Peyer's patch (tissue), 4 donors: ENCODE measurements at regions not wholly inside any gene's neighbourhood (a gene's known extent, or its start where the extent isn't known, plus 50 kb on each side); places are given as distances from the start of the nearest gene placed in this dataset.

Experiments
- DNase-seq, 3 donors: peaks; one replicate each; pipeline ENCODE4 v3.0.0-alpha.2; 2017 to 2019
- H3K27ac ChIP-seq, 4 donors: fragments of 200-600 bp; sonication (generic); one replicate each; pipeline ENCODE4 v1.5.1; 2016 to 2019
- H3K27me3 ChIP-seq, 2 donors: fragments of 200-600 bp; sonication (generic); one replicate each; pipeline ENCODE4 v1.5.1; 2019
- H3K36me3 ChIP-seq, 3 donors: fragments of 200-600 bp; sonication (generic); one replicate each; pipeline ENCODE4 v1.5.1; 2016 to 2019
- H3K4me1 ChIP-seq, 4 donors: fragments of 200-600 bp; sonication (generic); one replicate each; pipeline ENCODE4 v1.5.1; 2016 to 2019
- H3K4me3 ChIP-seq, 4 donors: fragments of 200-600 bp; sonication (generic); 1 replicate in 3 of 4; 2 replicates in 1 of 4; pipeline ENCODE4 v1.5.1; 2016 to 2019; ENCODE audit warnings: mild to moderate bottlenecking in 1 of 4
- H3K9me3 ChIP-seq, 4 donors: fragments of 200-600 bp; sonication (generic); one replicate each; pipeline ENCODE4 v1.5.1; 2016 to 2019; ENCODE audit warnings: mild to moderate bottlenecking in 1 of 4
- POLR2A ChIP-seq, 2 donors: fragments of 450-650 bp; IDR thresholded peaks; one replicate each; pipeline ENCODE4 v1.5.1; 2017; ENCODE audit warnings: antibody characterized with exemption in 2 of 2, mild to moderate bottlenecking in 2 of 2, moderate library complexity in 2 of 2
- TF ChIP-seq, protein P1 (sequence below), 6 experiments: fragments of 450-650 bp in 4 of 6; fragments of 200-600 bp in 2 of 6; sonication (generic) in 1 of 6; IDR thresholded peaks; one replicate each; pipeline ENCODE4 v1.5.1; 2017 to 2019; ENCODE audit warnings: antibody characterized with exemption in 6 of 6, mild to moderate bottlenecking in 3 of 6, moderate library complexity in 1 of 6

DNA sequence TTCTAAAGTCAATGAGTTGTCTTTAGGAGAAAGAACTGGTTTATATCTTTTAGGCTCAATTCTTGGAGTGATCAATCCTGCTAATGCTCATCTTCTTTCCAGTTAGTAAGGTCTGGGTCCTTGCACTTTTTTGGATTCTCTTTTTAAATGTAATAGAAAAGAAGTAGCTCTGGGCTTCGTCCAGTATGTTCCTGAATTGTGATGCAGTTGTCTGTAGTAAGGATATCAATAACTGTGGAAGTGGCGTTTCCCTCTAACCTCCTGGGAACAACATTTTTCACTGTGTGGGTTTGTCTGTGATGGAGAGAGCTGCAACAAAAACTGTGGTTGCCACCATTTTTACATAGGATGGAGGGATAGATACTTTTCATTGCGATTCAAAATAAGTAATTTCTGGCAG is 367.2 kb downstream of the USP25 start:
- Histone ChIP-seq H3K27me3 (no peaks in the 10 kb centered on the region), H3K9me3 (no peaks in the 10 kb centered on the region), H3K36me3 (no peaks in the 10 kb centered on the region), H3K27ac (no peak overlapping the region), H3K4me3 (no peak overlapping the region), H3K4me1 (no peaks in the 10 kb centered on the region)
- DNase-seq, result no peak
- TF ChIP-seq, protein P1, sequence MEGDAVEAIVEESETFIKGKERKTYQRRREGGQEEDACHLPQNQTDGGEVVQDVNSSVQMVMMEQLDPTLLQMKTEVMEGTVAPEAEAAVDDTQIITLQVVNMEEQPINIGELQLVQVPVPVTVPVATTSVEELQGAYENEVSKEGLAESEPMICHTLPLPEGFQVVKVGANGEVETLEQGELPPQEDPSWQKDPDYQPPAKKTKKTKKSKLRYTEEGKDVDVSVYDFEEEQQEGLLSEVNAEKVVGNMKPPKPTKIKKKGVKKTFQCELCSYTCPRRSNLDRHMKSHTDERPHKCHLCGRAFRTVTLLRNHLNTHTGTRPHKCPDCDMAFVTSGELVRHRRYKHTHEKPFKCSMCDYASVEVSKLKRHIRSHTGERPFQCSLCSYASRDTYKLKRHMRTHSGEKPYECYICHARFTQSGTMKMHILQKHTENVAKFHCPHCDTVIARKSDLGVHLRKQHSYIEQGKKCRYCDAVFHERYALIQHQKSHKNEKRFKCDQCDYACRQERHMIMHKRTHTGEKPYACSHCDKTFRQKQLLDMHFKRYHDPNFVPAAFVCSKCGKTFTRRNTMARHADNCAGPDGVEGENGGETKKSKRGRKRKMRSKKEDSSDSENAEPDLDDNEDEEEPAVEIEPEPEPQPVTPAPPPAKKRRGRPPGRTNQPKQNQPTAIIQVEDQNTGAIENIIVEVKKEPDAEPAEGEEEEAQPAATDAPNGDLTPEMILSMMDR (IDR thresholded peaks at IDR 0.05), result no peak

DNA sequence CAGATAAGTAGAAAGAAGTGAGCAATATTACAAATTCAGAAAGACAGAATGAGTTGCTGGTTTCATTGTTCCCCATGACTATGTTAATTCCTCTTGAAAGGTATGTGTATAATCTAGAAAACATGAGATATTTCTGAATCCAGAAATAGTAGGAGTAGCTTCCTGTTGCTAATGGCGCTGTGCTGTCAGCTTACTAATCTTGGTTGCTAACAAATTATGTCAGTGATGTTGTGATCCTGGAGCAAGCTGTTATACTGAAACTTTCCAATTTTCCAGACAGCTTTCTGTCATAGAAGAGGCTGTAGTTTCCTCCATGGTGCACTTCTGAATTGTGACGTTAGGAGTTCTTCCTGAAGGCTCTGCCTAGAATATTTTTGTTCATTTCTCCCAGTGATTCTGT is 372.3 kb downstream of the USP25 start:
- Histone ChIP-seq H3K9me3 (no peaks in the 10 kb centered on the region), H3K36me3 (no peaks in the 10 kb centered on the region), H3K27ac (no peak overlapping the region), H3K4me1 (no peaks in the 10 kb centered on the region), H3K4me3 (no peak overlapping the region), H3K27me3 (no peaks in the 10 kb centered on the region)
- TF ChIP-seq, protein P1 (IDR thresholded peaks at IDR 0.05), result no peak
- no peak for TF ChIP-seq POLR2A (IDR thresholded peaks at IDR 0.05)
- DNase-seq, result no peak

DNA sequence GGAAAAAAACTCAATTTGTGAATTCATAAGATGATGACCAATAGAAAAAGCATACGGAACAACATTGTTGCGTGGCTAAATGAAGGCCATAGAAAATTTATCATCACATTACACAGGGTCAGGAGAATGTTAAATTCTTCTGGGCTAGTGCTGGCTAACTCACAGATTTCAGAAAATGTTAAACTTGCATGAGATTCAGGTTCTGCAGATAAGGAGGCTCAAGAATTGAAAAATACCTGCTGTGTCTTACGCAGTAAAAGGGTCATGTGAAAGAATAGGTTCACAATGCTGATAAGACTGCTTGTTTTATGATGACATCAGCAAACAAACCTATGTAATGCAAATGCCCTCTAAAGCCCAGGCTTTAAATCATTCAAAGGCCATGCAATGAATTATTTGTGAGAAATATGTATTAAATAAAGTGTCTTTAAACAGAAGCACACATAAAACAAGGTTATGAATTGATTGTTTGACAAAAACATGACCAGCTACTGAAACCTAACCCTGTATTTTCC is 378.8 kb downstream of the USP25 start:
- Histone ChIP-seq H3K27ac (no peak overlapping the region), H3K4me3 (no peak overlapping the region), H3K36me3 (no peaks in the 10 kb centered on the region), H3K27me3 (no peaks in the 10 kb centered on the region), H3K9me3 (no peaks in the 10 kb centered on the region), H3K4me1 (no peaks in the 10 kb centered on the region)
- no peak for DNase-seq
- no peak for TF ChIP-seq POLR2A (IDR thresholded peaks at IDR 0.05)
- TF ChIP-seq, protein P1 (IDR thresholded peaks at IDR 0.05), result no peak

DNA sequence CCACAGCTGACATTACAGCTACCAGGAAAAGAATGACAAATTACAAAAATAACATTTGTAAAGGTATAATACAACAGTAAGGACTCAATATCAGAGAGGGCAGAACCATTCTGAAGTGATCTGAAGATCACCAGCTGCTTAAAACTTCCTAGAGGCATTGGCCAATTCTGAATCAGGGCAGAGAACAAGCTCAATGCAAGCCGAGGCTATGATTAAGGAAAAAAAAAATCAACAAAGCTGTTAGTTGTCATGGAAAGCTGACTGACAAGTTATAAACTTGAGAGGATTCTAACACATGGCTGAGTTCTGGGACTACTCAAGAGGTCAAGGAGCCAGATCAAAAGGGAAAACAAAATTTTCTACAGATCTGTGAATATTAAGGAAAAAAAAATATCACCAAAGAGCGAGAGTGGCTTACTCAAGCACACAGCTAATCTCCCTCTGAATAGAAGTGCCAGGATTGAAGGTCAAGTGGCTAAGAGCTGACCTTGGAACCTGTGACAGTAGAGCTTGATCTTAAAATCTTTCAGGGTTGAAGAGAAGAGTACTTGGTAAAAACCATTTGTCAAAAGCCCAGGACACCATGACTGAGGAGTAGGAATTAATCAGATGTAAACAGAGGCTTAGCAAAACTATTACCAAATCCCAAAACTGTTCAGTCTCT is 383.4 kb downstream of the USP25 start:
- Histone ChIP-seq H3K4me3 (no peak overlapping the region), H3K27ac (no peak overlapping the region), H3K9me3 (no peaks in the 10 kb centered on the region), H3K4me1 (no peaks in the 10 kb centered on the region), H3K36me3 (no peaks in the 10 kb centered on the region), H3K27me3 (no peaks in the 10 kb centered on the region)
- TF ChIP-seq POLR2A (IDR thresholded peaks at IDR 0.05), result no peak
- TF ChIP-seq, protein P1 (IDR thresholded peaks at IDR 0.05), result no peak
- DNase-seq, result no peak

DNA sequence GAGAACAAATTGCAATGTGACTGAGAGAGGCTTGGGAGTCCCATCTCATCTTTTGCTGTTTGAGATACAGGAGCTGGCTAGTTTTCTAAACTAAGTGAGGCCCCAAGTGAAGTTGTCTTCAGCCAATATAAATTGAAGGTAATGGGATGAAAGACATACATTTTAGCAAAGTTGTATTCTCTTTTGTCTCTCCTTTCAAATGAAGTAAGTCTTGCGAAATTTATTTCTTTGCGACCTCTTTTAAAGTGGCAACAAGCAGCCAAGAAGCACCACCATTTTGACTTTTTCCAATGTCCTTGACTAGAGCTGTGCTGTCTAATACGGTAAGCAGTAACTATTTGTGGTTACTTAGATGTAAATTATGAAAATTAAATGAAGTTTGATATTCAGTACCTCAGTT is 385.7 kb downstream of the USP25 start:
- DNase-seq, result no peak
- Histone ChIP-seq H3K27ac (no peak overlapping the region), H3K9me3 (no peaks in the 10 kb centered on the region), H3K27me3 (no peaks in the 10 kb centered on the region), H3K4me1 (no peaks in the 10 kb centered on the region), H3K36me3 (no peaks in the 10 kb centered on the region), H3K4me3 (no peak overlapping the region)
- TF ChIP-seq POLR2A (IDR thresholded peaks at IDR 0.05), result no peak
- TF ChIP-seq, protein P1 (IDR thresholded peaks at IDR 0.05), result no peak

DNA sequence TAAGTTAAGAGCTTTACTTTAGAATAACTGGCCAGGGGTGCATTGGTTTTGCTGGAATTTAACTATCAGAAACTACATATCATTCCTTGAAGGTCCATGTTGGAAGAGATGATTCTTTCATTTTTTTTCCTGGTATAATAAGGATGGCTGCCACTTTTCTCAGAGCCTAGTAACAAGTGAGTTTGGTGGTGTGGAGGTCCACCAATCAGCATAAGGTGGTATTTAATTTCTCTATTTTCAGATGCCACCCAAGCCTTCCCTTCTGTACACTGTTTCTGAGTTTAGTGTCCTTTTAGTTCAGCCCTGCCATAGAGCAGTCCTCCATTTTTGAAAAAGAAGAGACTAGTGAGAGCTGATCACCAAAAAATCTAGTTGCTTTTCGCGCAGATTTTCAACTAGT is 386.3 kb downstream of the USP25 start:
- DNase-seq, result no peak
- H3K27me3 ChIP-seq, result no peaks in the 10 kb centered on the region
- no peaks in the 10 kb centered on the region for H3K9me3 ChIP-seq
- no peak overlapping the region for H3K4me3 ChIP-seq
- H3K36me3 ChIP-seq, result no peaks in the 10 kb centered on the region
- TF ChIP-seq, protein P1 (IDR thresholded peaks at IDR 0.05), result no peak
- TF ChIP-seq POLR2A (IDR thresholded peaks at IDR 0.05), result no peak
- no peak overlapping the region for H3K27ac ChIP-seq
- no peaks in the 10 kb centered on the region for H3K4me1 ChIP-seq
